BJ (cell line): ENCODE measurements at regions not wholly inside any gene's neighbourhood (a gene's known extent, or its start where the extent isn't known, plus 50 kb on each side); places are given as distances from the start of the nearest gene placed in this dataset.

Source experiments
- CTCF ChIA-PET: fragments of 350-600 bp; formaldehyde crosslinking; extraction: SDS; loops from one replicate; lab custom pipeline; 2021; ENCODE audit warnings: antibody characterized with exemption, inconsistent platforms; lab: Yijun Ruan, JAX
- POLR2A ChIA-PET: fragments of 300-600 bp; sonication (Branson Sonifier 250); formaldehyde crosslinking; extraction: SDS; loops from one replicate; lab custom pipeline; 2021; ENCODE audit warnings: antibody characterized with exemption; lab: Charles Lee
- DNase-seq: peaks from one replicate; pipeline ENCODE4 v3.0.0-alpha.2; 2011; ENCODE audit warnings: low read depth
- H3K27me3 ChIP-seq: 2 replicates; pipeline ENCODE4 v1.6.0; 2011; ENCODE audit warnings: low read length; ENCODE audit not compliant: control insufficient read depth, insufficient read depth
- H3K36me3 ChIP-seq: 2 replicates; pipeline ENCODE4 v1.5.1; 2011; ENCODE audit warnings: low read length; ENCODE audit not compliant: control insufficient read depth, insufficient read depth
- H3K4me3 ChIP-seq: 2 replicates; pipeline ENCODE4 v1.5.1; 2011; ENCODE audit warnings: low read depth, mild to moderate bottlenecking, control low read depth, low read length
- TF ChIP-seq, protein P1 (sequence below): IDR thresholded peaks from 2 replicates; pipeline ENCODE4 v1.5.1; 2011; ENCODE audit warnings: low read depth, mild to moderate bottlenecking, control low read depth, inconsistent platforms, low read length, moderate library complexity; ENCODE audit not compliant: insufficient read depth

DNA sequence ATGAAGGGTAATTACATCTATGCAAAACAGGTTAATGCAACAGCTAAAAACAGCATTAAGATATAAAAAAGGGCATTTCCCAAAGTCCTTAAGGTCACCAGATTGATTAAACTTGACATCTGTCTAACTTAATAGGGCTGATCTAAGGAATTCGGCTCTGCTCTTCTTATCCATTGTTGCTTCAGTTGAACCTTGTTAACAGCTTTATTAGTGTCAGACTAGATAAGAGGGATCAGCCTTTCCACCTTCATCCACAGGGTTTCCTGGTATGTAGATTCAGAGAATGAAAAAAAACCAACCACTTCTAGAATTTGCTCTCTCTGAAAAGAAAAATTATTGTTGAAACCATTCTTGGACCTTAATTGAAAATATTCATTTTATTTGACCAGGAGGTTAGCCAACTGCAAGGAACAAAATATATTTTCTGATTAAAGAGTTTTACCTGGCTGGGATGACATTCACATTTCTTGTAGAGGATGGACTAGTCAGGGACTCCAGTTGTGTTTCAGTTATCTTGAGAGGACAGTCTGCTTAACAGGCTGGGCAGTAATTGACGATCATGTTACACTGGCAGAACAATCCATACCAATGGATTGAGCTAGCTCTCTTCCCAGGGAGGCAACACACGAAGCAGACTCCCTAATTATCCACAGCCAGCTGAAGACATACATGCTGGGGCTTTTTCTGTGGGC lies 357.4 kb upstream of the ACVR2A start:
- ChIA-PET CTCF (interaction anchor here (0.6 kb wide), 1 partner anchor 428 kb away, joined by 3 read pairs; no protein-coding TSS in a partner anchor), POLR2A (no interaction called here)
- no peak for DNase-seq
- TF ChIP-seq, protein P1, sequence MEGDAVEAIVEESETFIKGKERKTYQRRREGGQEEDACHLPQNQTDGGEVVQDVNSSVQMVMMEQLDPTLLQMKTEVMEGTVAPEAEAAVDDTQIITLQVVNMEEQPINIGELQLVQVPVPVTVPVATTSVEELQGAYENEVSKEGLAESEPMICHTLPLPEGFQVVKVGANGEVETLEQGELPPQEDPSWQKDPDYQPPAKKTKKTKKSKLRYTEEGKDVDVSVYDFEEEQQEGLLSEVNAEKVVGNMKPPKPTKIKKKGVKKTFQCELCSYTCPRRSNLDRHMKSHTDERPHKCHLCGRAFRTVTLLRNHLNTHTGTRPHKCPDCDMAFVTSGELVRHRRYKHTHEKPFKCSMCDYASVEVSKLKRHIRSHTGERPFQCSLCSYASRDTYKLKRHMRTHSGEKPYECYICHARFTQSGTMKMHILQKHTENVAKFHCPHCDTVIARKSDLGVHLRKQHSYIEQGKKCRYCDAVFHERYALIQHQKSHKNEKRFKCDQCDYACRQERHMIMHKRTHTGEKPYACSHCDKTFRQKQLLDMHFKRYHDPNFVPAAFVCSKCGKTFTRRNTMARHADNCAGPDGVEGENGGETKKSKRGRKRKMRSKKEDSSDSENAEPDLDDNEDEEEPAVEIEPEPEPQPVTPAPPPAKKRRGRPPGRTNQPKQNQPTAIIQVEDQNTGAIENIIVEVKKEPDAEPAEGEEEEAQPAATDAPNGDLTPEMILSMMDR = no peak
- no peak overlapping the region for H3K4me3 ChIP-seq
- H3K27me3 ChIP-seq = no peaks in the 10 kb centered on the region
- H3K36me3 ChIP-seq = no peaks in the 10 kb centered on the region

DNA sequence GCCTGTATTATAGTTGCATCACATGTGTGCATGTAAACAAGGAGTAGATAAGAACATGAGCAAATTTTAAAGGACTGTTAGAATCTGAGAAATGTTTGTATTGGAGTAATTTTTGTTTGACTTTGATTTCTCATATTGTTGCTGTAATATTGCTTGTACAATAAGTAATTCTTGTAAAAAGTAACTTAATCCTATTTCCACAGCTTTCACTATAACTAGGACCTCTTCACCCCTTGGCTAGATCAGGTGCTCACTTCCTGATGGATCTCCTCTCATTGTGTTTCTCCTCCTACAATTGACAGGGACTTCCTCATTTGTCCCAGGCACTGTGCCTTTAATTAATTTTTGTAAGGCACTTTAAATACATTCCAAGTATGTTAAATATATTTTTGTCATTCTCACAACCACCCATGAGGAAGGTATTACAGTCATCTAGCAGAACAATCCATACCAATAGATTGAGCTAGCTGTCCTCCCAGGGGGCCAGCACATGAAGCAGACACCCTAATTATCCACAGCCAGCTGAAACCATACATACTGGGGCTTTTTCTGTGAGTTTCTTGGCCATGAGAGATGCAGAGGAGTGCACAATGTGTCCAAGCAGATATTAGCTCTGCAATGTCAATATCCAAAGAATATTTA lies 359.5 kb upstream of the ACVR2A start:
- CTCF ChIA-PET = no interaction called here
- H3K4me3 ChIP-seq = no peak overlapping the region
- H3K27me3 ChIP-seq = no peaks in the 10 kb centered on the region
- H3K36me3 ChIP-seq = no peaks in the 10 kb centered on the region
- TF ChIP-seq, protein P1 = no peak
- POLR2A ChIA-PET = no interaction called here
- DNase-seq = no peak

DNA sequence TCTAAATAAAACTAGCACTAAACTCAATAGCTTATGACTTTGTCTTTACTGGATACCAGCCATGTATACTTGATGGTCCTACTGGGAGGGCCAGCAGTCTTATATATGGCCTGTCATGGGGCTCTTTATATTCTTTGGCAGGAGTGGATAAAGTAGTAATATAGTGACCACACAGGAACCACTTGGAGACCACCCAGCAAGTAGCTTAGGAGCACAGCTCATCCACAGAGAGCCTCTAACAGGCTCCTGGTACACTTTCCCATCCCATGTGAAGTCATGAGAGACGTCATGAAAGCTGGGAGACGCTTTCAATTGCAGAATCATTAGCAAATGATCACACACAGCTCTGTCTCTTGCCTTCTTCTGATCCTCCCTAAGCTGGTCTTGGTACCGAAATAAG lies 360.9 kb upstream of the ACVR2A start:
- TF ChIP-seq, protein P1 = no peak
- POLR2A ChIA-PET = no interaction called here
- DNase-seq = no peak
- no peaks in the 10 kb centered on the region for H3K27me3 ChIP-seq
- no peak overlapping the region for H3K4me3 ChIP-seq
- H3K36me3 ChIP-seq = no peaks in the 10 kb centered on the region
- CTCF ChIA-PET = no interaction called here

DNA sequence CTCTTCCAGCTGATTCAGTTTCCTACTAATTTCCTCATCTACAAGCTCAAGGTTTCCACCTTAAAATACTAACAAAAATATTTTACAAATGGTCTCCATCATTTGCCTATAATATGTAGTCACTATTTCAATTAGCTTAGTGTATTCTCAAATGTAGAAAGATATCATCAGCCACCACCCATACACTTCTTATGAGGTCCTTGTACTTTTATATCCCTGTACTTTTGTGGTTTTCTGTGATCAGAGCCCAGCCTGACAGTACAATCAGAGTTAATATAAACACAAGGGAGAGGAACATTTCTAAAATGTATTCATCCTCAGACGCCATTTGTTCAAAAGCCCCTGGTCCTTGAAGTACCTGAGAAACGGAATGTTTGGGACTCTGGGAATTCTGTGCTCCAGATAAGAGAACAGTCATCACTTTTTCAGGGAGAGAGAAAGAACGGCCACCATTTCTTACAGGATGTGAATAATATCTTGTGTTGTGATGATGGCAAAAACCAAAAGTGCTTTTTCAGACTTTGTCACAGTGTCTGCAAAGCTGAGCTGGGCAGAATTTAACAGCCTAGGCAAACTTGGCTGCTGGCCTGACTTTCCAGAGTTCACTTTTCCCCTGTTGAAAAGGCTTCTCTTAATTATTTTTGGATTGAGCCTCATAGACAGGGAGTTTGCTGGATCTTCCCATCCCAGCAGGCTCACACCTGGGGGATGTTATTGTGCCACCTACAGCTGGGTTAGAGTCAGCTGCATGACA lies 361.7 kb upstream of the ACVR2A start:
- Histone ChIP-seq H3K4me3 (no peak overlapping the region), H3K27me3 (no peaks in the 10 kb centered on the region), H3K36me3 (no peaks in the 10 kb centered on the region)
- no peak for DNase-seq
- ChIA-PET CTCF (no interaction called here), POLR2A (no interaction called here)
- TF ChIP-seq, protein P1 = no peak
